DND-41 (cell line): ENCODE measurements at regions not wholly inside any gene's neighbourhood (a gene's known extent, or its start where the extent isn't known, plus 50 kb on each side); places are given as distances from the start of the nearest gene placed in this dataset.

Experiments
- ATAC-seq: fragments of 200-7000 bp; cut with Tn5 transposase; 3 replicates; pipeline ENCODE4 v1.9.1; 2021; ENCODE audit warnings: low read depth; ENCODE audit not compliant: insufficient read depth
- DNase-seq: peaks from one replicate; pipeline ENCODE4 v3.0.0-alpha.2; 2020
- H2AFZ ChIP-seq: 2 replicates; pipeline ENCODE4 v1.6.0; 2012; ENCODE audit warnings: low read depth, low read length
- H3K27ac ChIP-seq: 2 replicates; pipeline ENCODE4 v1.5.1; 2012; ENCODE audit warnings: low read length, inconsistent platforms
- H3K27me3 ChIP-seq: fragments of 200-600 bp; sonication (generic); 2 replicates; pipeline ENCODE4 v1.6.0; 2012; ENCODE audit warnings: low read length, mild to moderate bottlenecking, inconsistent platforms; ENCODE audit not compliant: insufficient read depth, poor library complexity
- H3K36me3 ChIP-seq: 2 replicates; pipeline ENCODE4 v1.5.1; 2012; ENCODE audit warnings: low read length, inconsistent platforms; ENCODE audit not compliant: insufficient read depth
- H3K4me1 ChIP-seq: 2 replicates; pipeline ENCODE4 v1.5.1; 2012; ENCODE audit warnings: mild to moderate bottlenecking, low read length; ENCODE audit not compliant: insufficient read depth
- H3K4me2 ChIP-seq: 2 replicates; pipeline ENCODE4 v1.6.0; 2012; ENCODE audit warnings: mild to moderate bottlenecking, moderate library complexity, low read length, inconsistent platforms; ENCODE audit not compliant: insufficient read depth
- H3K4me3 ChIP-seq, 2 experiments: fragments of 200-600 bp in 1 of 2; shearing (Covaris generic) in 1 of 2; 2 replicates each; pipeline ENCODE4 v1.5.1; 2012 to 2016; ENCODE audit warnings: inconsistent platforms in 2 of 2, low read length in 2 of 2, mild to moderate bottlenecking in 2 of 2, low read depth in 1 of 2, moderate library complexity in 1 of 2
- H3K79me2 ChIP-seq: 2 replicates; pipeline ENCODE4 v1.6.0; 2012; ENCODE audit warnings: low read length, inconsistent platforms; ENCODE audit not compliant: insufficient read depth
- H3K9ac ChIP-seq: 2 replicates; pipeline ENCODE4 v1.6.0; 2012; ENCODE audit warnings: low read depth, mild to moderate bottlenecking, inconsistent platforms, low read length, moderate library complexity
- H3K9me3 ChIP-seq: 2 replicates; pipeline ENCODE4 v1.5.1; 2012; ENCODE audit warnings: low read length, moderate library complexity, mild to moderate bottlenecking, inconsistent platforms; ENCODE audit not compliant: insufficient read depth, severe bottlenecking
- H4K20me1 ChIP-seq: 2 replicates; pipeline ENCODE4 v1.6.0; 2012; ENCODE audit warnings: low read length; ENCODE audit not compliant: insufficient read depth
- CTCF ChIP-seq: IDR thresholded peaks from 2 replicates; pipeline ENCODE4 v1.5.1; 2012; ENCODE audit warnings: borderline replicate concordance, low read length, moderate library complexity, mild to moderate bottlenecking; ENCODE audit not compliant: poor library complexity, severe bottlenecking; ENCODE audit errors: extremely low read depth
- EZH2 ChIP-seq: IDR thresholded peaks from 3 replicates; pipeline ENCODE4 v1.6.1; 2012; ENCODE audit warnings: borderline replicate concordance, low read depth, mild to moderate bottlenecking, moderate library complexity, low read length, inconsistent platforms; ENCODE audit not compliant: severe bottlenecking

GRCh38 chr9:86600291-86600690, 246.1 kb upstream of the TUT7 start:
- Histone ChIP-seq H4K20me1 (no peaks in the 10 kb centered on the region), H3K4me1 (no peaks in the 10 kb centered on the region), H3K27me3 (no peaks in the 10 kb centered on the region), H3K9ac (no peak overlapping the region), H3K4me3 (no peak overlapping the region), H3K4me2 (no peak overlapping the region), H3K36me3 (no peaks in the 10 kb centered on the region), H3K27ac (no peak overlapping the region), H2AFZ (no peak overlapping the region), H3K79me2 (no peaks in the 10 kb centered on the region), H3K9me3 (no peaks in the 10 kb centered on the region)
- TF ChIP-seq EZH2 (no peak), CTCF (no peak)
- ATAC-seq (no peak), DNase-seq (no peak)

- Histone ChIP-seq H3K4me2 (no peak overlapping the region), H4K20me1 (no peaks in the 10 kb centered on the region), H3K9ac (no peak overlapping the region), H3K4me3 (no peak overlapping the region), H3K27me3 (no peaks in the 10 kb centered on the region), H2AFZ (no peak overlapping the region), H3K36me3 (no peaks in the 10 kb centered on the region), H3K27ac (no peak overlapping the region), H3K4me1 (no peaks in the 10 kb centered on the region), H3K79me2 (no peaks in the 10 kb centered on the region), H3K9me3 (no peaks in the 10 kb centered on the region)
- no peak for DNase-seq
- no peak for ATAC-seq
- TF ChIP-seq EZH2 (no peak), CTCF (no peak)
These were observed 245.4 kb upstream of the TUT7 start for GRCh38 chr9:86599561-86599960.

GRCh38 chr9:86598411-86599239, 244.4 kb upstream of the TUT7 start:
- Histone ChIP-seq H3K4me1 (no peaks in the 10 kb centered on the region), H3K4me2 (no peak overlapping the region), H3K9ac (no peak overlapping the region), H3K27ac (no peak overlapping the region), H4K20me1 (no peaks in the 10 kb centered on the region), H2AFZ (no peak overlapping the region), H3K79me2 (no peaks in the 10 kb centered on the region), H3K27me3 (no peaks in the 10 kb centered on the region), H3K4me3 (no peak overlapping the region), H3K9me3 (no peaks in the 10 kb centered on the region), H3K36me3 (no peaks in the 10 kb centered on the region)
- TF ChIP-seq EZH2 (no peak), CTCF (no peak)
- no peak for DNase-seq
- no peak for ATAC-seq
